MM.1S (cell line): ENCODE measurements at regions not wholly inside any gene's neighbourhood (a gene's known extent, or its start where the extent isn't known, plus 50 kb on each side); places are given as distances from the start of the nearest gene placed in this dataset.

ENCODE experiments used
- CTCF ChIP-seq: fragments of 300-600 bp; sonication (generic); IDR thresholded peaks from 2 replicates; pipeline ENCODE4 v1.5.1; 2016; ENCODE audit warnings: antibody characterized with exemption, low read length, mixed read lengths
- EZH2 ChIP-seq: fragments of 300-600 bp; sonication (generic); optimal IDR thresholded peaks from 2 replicates; pipeline ENCODE3; 2017; ENCODE audit warnings: low read depth, mild to moderate bottlenecking, antibody characterized with exemption, low read length, mixed read lengths
- EZH2phosphoT487 ChIP-seq: fragments of 300-600 bp; sonication (generic); IDR thresholded peaks from 2 replicates; pipeline ENCODE4 v1.6.1; 2018; ENCODE audit warnings: antibody characterized with exemption, low read length

DNA sequence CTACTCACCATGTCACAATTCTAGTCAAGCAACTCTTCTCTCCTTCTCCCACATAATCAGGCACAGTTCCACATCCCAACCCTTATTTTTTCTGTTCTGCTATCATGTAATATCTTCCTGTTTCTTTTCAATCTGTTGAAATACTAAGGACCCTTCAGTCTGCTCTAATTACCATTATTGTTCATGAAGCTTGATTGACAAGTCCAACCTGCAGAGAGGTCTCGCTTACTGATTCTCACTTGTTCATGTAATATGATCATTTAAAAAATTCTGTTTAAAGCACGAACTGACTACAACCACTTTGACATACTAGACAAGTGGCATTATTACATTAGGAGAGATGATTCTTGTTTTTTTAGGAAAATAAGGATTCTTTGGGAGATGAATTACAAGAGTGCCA lies 108.6 kb upstream of the MAD2L1 start:
- TF ChIP-seq CTCF, result no peak
- no peak for TF ChIP-seq EZH2
- no peak for TF ChIP-seq EZH2phosphoT487
